Neuronal stem cell (in vitro differentiated cells): ENCODE measurements at regions not wholly inside any gene's neighbourhood (a gene's known extent, or its start where the extent isn't known, plus 50 kb on each side); places are given as distances from the start of the nearest gene placed in this dataset.

Experiments
- DNase-seq: peaks from one replicate; pipeline ENCODE4 v3.0.0-alpha.2; 2013; ENCODE audit warnings: low spot score
- H2AFZ ChIP-seq: one replicate; pipeline ENCODE4 v1.6.1; 2013; ENCODE audit warnings: mild to moderate bottlenecking, low read length, inconsistent platforms
- H2AK5ac ChIP-seq: 2 replicates; pipeline ENCODE4 v1.6.1; 2013; ENCODE audit warnings: low read depth, mild to moderate bottlenecking, inconsistent platforms, low read length, moderate library complexity, mixed read lengths
- H2BK120ac ChIP-seq: 2 replicates; pipeline ENCODE4 v1.6.1; 2013; ENCODE audit warnings: low read depth, mild to moderate bottlenecking, inconsistent platforms, low read length, moderate library complexity, mixed read lengths
- H2BK12ac ChIP-seq: one replicate; pipeline ENCODE4 v1.6.1; 2013; ENCODE audit warnings: low read length, inconsistent platforms
- H2BK15ac ChIP-seq: 2 replicates; pipeline ENCODE4 v1.6.1; 2013; ENCODE audit warnings: mild to moderate bottlenecking, low read length, inconsistent platforms, mixed read lengths
- H2BK5ac ChIP-seq: one replicate; pipeline ENCODE4 v1.6.1; 2013; ENCODE audit warnings: inconsistent platforms, mild to moderate bottlenecking, low read length, moderate library complexity
- H3K14ac ChIP-seq: one replicate; pipeline ENCODE4 v1.6.1; 2013; ENCODE audit warnings: low read length, inconsistent platforms
- H3K18ac ChIP-seq: 2 replicates; pipeline ENCODE4 v1.6.1; 2013; ENCODE audit warnings: low read length, inconsistent platforms
- H3K23ac ChIP-seq: 2 replicates; pipeline ENCODE4 v1.6.1; 2013; ENCODE audit warnings: low read depth, mild to moderate bottlenecking, mixed read lengths, low read length, inconsistent platforms; ENCODE audit not compliant: poor library complexity
- H3K27ac ChIP-seq: replicated peaks from 3 replicates; pipeline ENCODE4 v1.5.1; 2013; ENCODE audit warnings: low read length, inconsistent platforms
- H3K27me3 ChIP-seq, 3 experiments: 2 replicates each; pipeline ENCODE4 v1.6.1; 2013; ENCODE audit warnings: low read length in 3 of 3, mild to moderate bottlenecking in 2 of 3, inconsistent platforms in 1 of 3, low read depth in 1 of 3, mixed read lengths in 1 of 3, moderate library complexity in 1 of 3; ENCODE audit not compliant: control insufficient read depth in 3 of 3, insufficient read depth in 3 of 3
- H3K36me3 ChIP-seq, 2 donors: replicated peaks in 1 of 2; 2 replicates each; pipeline ENCODE4 v1.6.1; 2013; ENCODE audit warnings: low read length in 2 of 2; ENCODE audit not compliant: control insufficient read depth in 2 of 2, insufficient read depth in 2 of 2
- H3K4ac ChIP-seq: 2 replicates; pipeline ENCODE4 v1.6.1; 2013; ENCODE audit warnings: inconsistent platforms, mild to moderate bottlenecking, low read length, moderate library complexity
- H3K4me1 ChIP-seq, 2 donors: 1 replicate in 1 of 2; 2 replicates in 1 of 2; pipeline ENCODE4 v1.6.1; 2013; ENCODE audit warnings: low read length in 2 of 2, low read depth in 1 of 2; ENCODE audit not compliant: control insufficient read depth in 2 of 2, insufficient read depth in 1 of 2
- H3K4me2 ChIP-seq: one replicate; pipeline ENCODE4 v1.6.1; 2013; ENCODE audit warnings: mild to moderate bottlenecking, low read length, inconsistent platforms; ENCODE audit not compliant: insufficient read depth, poor library complexity, severe bottlenecking
- H3K4me3 ChIP-seq, 2 donors: 2 replicates each; pipeline ENCODE4 v1.5.1; 2013; ENCODE audit warnings: low read length in 2 of 2, mild to moderate bottlenecking in 2 of 2, inconsistent platforms in 1 of 2, moderate library complexity in 1 of 2
- H3K79me1 ChIP-seq: one replicate; pipeline ENCODE4 v1.6.1; 2013; ENCODE audit warnings: low read depth, mild to moderate bottlenecking, inconsistent platforms, low read length, moderate library complexity
- H3K9ac ChIP-seq: one replicate; pipeline ENCODE4 v1.6.1; 2013; ENCODE audit warnings: mild to moderate bottlenecking, low read depth, low read length, inconsistent platforms; ENCODE audit not compliant: poor library complexity
- H3K9me3 ChIP-seq, 2 donors: replicated peaks in 1 of 2; 2 replicates each; pipeline versions ENCODE3 to v1.6.1; 2013; ENCODE audit warnings: low read length in 2 of 2, mild to moderate bottlenecking in 2 of 2, inconsistent platforms in 1 of 2, low read depth in 1 of 2, mixed read lengths in 1 of 2, moderate library complexity in 1 of 2; ENCODE audit not compliant: control insufficient read depth in 2 of 2, insufficient read depth in 1 of 2
- H4K8ac ChIP-seq: one replicate; pipeline ENCODE4 v1.6.1; 2013; ENCODE audit warnings: low read depth, mild to moderate bottlenecking, inconsistent platforms, low read length, moderate library complexity
- H4K91ac ChIP-seq: one replicate; pipeline ENCODE4 v1.6.1; 2013; ENCODE audit warnings: low read length, low read depth, mild to moderate bottlenecking, inconsistent platforms; ENCODE audit not compliant: poor library complexity
- WGBS, 2 donors: extraction: QIAGEN DNeasy Blood & Tissue Kit; methylation state at CpG; one replicate each; pipeline ENCODE4 v1.1.7; 2013; ENCODE audit warnings: missing lambda C conversion rate in 2 of 2, mixed read lengths in 1 of 2; ENCODE audit not compliant: insufficient read length in 2 of 2, insufficient replicate concordance in 1 of 2; ENCODE audit errors: extremely low coverage in 2 of 2; 5-methylcytosine and 5-hydroxymethylcytosine counted together

DNA sequence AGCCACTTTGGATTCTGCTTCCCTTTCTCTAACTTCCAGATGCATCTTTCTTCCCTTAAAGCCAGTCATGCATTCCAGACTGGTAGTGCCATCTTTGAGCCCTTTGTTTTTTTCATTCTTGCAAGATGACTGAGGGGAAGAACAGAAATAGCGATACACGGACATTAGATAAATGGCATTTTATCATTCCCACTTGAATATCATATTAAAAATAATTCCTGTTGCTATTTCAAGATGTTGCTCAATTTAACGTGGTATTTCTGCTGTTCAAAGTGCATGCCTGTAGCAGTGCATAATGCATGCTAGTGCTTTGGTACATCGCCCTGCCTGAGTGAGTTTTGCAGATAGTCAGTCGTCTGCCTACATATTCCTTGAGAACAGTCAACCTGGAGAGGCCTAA, 140.6 kb upstream of the FRY start:
- Histone ChIP-seq H3K79me1 (no peaks in the 10 kb centered on the region), H3K36me3 (no peaks in the 10 kb centered on the region), H3K27ac (no peak overlapping the region), H2AFZ (no peak overlapping the region), H3K9ac (no peak overlapping the region), H3K9me3 (no peaks in the 10 kb centered on the region), H2AK5ac (no peak overlapping the region), H3K14ac (no peak overlapping the region), H3K18ac (no peak overlapping the region), H4K91ac (no peak overlapping the region), H4K8ac (no peak overlapping the region), H2BK120ac (no peak overlapping the region), H3K23ac (no peak overlapping the region), H3K4me1 (peaks cover 0 to 3% of the 10 kb centered on the region in 2 donors), H3K4ac (no peak overlapping the region), H2BK5ac (no peak overlapping the region), H3K4me3 (no peak overlapping the region), H3K4me2 (no peak overlapping the region), H2BK12ac (no peak overlapping the region), H2BK15ac (no peak overlapping the region), H3K27me3 (no peaks in the 10 kb centered on the region)
- no CpG with 5 or more reads among the region's 5 CpGs for WGBS, 2 donors
- DNase-seq = no peak

GRCh38 chr13:31891472-31891871, 140.1 kb upstream of the FRY start:
- Histone ChIP-seq H3K9me3 (no peaks in the 10 kb centered on the region), H2BK15ac (no peak overlapping the region), H3K9ac (no peak overlapping the region), H3K14ac (no peak overlapping the region), H3K4me2 (no peak overlapping the region), H2BK12ac (no peak overlapping the region), H2AFZ (no peak overlapping the region), H3K18ac (no peak overlapping the region), H3K4me1 (no peaks in the 10 kb centered on the region), H2AK5ac (no peak overlapping the region), H3K27ac (no peak overlapping the region), H3K27me3 (no peaks in the 10 kb centered on the region), H3K79me1 (no peaks in the 10 kb centered on the region), H3K23ac (no peak overlapping the region), H2BK5ac (no peak overlapping the region), H3K4ac (no peak overlapping the region), H2BK120ac (no peak overlapping the region), H3K4me3 (no peak overlapping the region), H4K91ac (no peak overlapping the region), H3K36me3 (no peaks in the 10 kb centered on the region), H4K8ac (no peak overlapping the region)
- no peak for DNase-seq
- no CpG with 5 or more reads among the region's 2 CpGs for whole genome bisulfite sequencing, 2 donors

DNA sequence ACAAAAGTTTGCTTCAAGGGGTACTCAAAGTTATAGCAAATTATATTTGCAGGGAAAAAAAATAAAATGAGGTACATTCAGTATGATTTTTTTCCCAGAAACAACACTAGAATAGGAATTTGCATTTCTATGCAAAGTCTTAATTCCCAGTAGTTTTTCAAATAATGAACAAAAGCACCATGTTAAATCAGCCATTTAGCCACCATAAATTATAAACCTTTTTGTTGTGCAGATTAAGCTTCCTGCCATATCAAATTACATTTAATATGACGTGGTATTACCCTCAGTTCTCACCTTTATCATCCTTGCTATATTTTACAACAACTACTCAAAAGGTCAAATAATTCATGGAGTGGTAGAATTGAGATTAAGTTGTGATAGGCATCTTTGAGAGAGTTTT, 136.6 kb upstream of the FRY start:
- WGBS, 2 donors = no CpG with 5 or more reads among the region's 1 CpG
- no peaks in the 10 kb centered on the region for H3K27me3 ChIP-seq
- no peak overlapping the region for H3K9ac ChIP-seq
- H3K79me1 ChIP-seq = no peaks in the 10 kb centered on the region
- no peak overlapping the region for H2AFZ ChIP-seq
- no peak overlapping the region for H3K4ac ChIP-seq
- no peak overlapping the region for H4K91ac ChIP-seq
- no peak overlapping the region for H3K14ac ChIP-seq
- no peak overlapping the region for H3K23ac ChIP-seq
- H3K36me3 ChIP-seq = no peaks in the 10 kb centered on the region
- H2BK5ac ChIP-seq = no peak overlapping the region
- no peak overlapping the region for H2BK15ac ChIP-seq
- no peak overlapping the region for H3K4me3 ChIP-seq
- no peak overlapping the region for H3K4me2 ChIP-seq
- H3K27ac ChIP-seq = no peak overlapping the region
- H2AK5ac ChIP-seq = no peak overlapping the region
- H3K18ac ChIP-seq = no peak overlapping the region
- no peak overlapping the region for H4K8ac ChIP-seq
- no peak overlapping the region for H2BK120ac ChIP-seq
- H2BK12ac ChIP-seq = no peak overlapping the region
- H3K4me1 ChIP-seq = peaks cover 0 to 2% of the 10 kb centered on the region in 2 donors
- H3K9me3 ChIP-seq = no peaks in the 10 kb centered on the region
- DNase-seq = no peak

- no peak overlapping the region for H2BK120ac ChIP-seq
- H2AK5ac ChIP-seq = no peak overlapping the region
- H3K27ac ChIP-seq = no peak overlapping the region
- no peak overlapping the region for H2BK12ac ChIP-seq
- no peak overlapping the region for H2BK15ac ChIP-seq
- no peak overlapping the region for H3K4me3 ChIP-seq
- H3K18ac ChIP-seq = no peak overlapping the region
- H3K4me2 ChIP-seq = no peak overlapping the region
- no peaks in the 10 kb centered on the region for H3K79me1 ChIP-seq
- WGBS, 2 donors = no CpG with 5 or more reads among the region's 3 CpGs
- peaks cover 0 to 2% of the 10 kb centered on the region in 2 donors for H3K4me1 ChIP-seq
- no peaks in the 10 kb centered on the region for H3K36me3 ChIP-seq
- no peak for DNase-seq
- H3K23ac ChIP-seq = no peak overlapping the region
- H3K4ac ChIP-seq = no peak overlapping the region
- H3K9ac ChIP-seq = no peak overlapping the region
- H3K27me3 ChIP-seq = no peaks in the 10 kb centered on the region
- H3K14ac ChIP-seq = no peak overlapping the region
- no peak overlapping the region for H2AFZ ChIP-seq
- H3K9me3 ChIP-seq = peaks cover 0 to 2% of the 10 kb centered on the region in 2 donors
- H4K91ac ChIP-seq = no peak overlapping the region
- H2BK5ac ChIP-seq = no peak overlapping the region
- H4K8ac ChIP-seq = no peak overlapping the region
Measured at GRCh38 chr13:31895691-31896090, 135.9 kb upstream of the FRY start.
